A673 (cell line): ENCODE measurements at regions not wholly inside any gene's neighbourhood (a gene's known extent, or its start where the extent isn't known, plus 50 kb on each side); places are given as distances from the start of the nearest gene placed in this dataset.

Experiments
- CTCF ChIP-seq: fragments of 300-800, 200-600 bp; sonication (generic); conservative IDR thresholded peaks from 2 replicates; pipeline ENCODE4 v1.5.1; 2017; ENCODE audit warnings: low read depth, mild to moderate bottlenecking, antibody characterized with exemption, low read length, moderate library complexity, mixed read lengths
- EZH2 ChIP-seq: fragments of 200-600 bp; sonication (generic); IDR thresholded peaks from 2 replicates; pipeline ENCODE4 v1.6.1; 2017; ENCODE audit warnings: borderline replicate concordance, low read depth, mild to moderate bottlenecking, mixed read lengths, antibody characterized with exemption, low read length; ENCODE audit not compliant: poor library complexity, severe bottlenecking

DNA sequence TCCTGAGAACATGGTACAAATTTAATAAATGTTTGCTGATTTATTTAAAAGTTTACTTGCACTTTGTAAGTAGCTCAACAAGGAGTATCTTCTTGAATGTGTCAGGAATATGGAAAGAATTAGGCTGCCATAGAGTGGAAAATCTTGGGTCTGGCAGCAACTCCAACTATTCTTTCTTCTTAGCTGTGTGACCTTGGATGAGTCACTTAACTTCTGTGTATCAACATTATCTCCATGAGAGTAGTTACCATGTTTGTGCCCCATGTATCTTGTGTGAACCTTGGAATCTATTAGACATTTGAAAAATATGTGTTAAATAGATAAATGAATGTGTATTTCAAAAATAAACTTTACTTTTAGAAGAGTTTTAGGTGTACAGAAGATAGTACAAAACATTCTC lies 348.8 kb downstream of the GBA3 start:
- TF ChIP-seq CTCF (no peak), EZH2 (no peak)
